ENCODE measurements at regions not wholly inside any gene's neighbourhood (a gene's known extent, or its start where the extent isn't known, plus 50 kb on each side); places are given as distances from the start of the nearest gene placed in this dataset.

GRCh38 chr7:68720697-68721096 lies 877.6 kb upstream of the AUTS2 start:
- Histone ChIP-seq H3K9me3 (ENCODE audit: low read depth, low read length, poor library complexity, severe bottlenecking) (no peaks in the 10 kb centered on the region), H3K4me3 (ENCODE audit: low read depth, low read length, poor library complexity, severe bottlenecking) (no peak overlapping the region), H3K27me3 (replicated peaks; ENCODE audit: insufficient read depth, low read depth, low read length, poor library complexity) (no peaks in the 10 kb centered on the region), H3K27ac (ENCODE audit: low read depth, low read length, poor library complexity, severe bottlenecking) (no peak overlapping the region), H3K36me3 (ENCODE audit: insufficient read depth, low read length, poor library complexity, severe bottlenecking) (no peaks in the 10 kb centered on the region), H3K4me1 (ENCODE audit: insufficient read depth, low read length, poor library complexity, severe bottlenecking) (no peaks in the 10 kb centered on the region)
- CTCF ChIA-PET: no interaction called here
- POLR2A ChIA-PET (ENCODE audit: low non-redundant PET): no interaction called here
- no peak for TF ChIP-seq CTCF (conservative IDR thresholded peaks at IDR 0.05; ENCODE audit: low read depth, low read length)
- no peak for TF ChIP-seq EZH2 (IDR thresholded peaks at IDR 0.05; ENCODE audit: borderline replicate concordance, low read depth, low read length, poor library complexity, severe bottlenecking)
- BruUV-seq (replicated peaks): no TSS peak
- no peak for DNase-seq (ENCODE audit: low spot score)
- intact Hi-C loops (cut with micrococcal nuclease; ENCODE audit: unreplicated experiment): no loop called here

- no peaks in the 10 kb centered on the region for H3K27me3 ChIP-seq (replicated peaks; ENCODE audit: insufficient read depth, low read depth, low read length, poor library complexity)
- H3K36me3 ChIP-seq (ENCODE audit: insufficient read depth, low read length, poor library complexity, severe bottlenecking): no peaks in the 10 kb centered on the region
- CTCF ChIA-PET: no interaction called here
- H3K4me1 ChIP-seq (ENCODE audit: insufficient read depth, low read length, poor library complexity, severe bottlenecking): no peaks in the 10 kb centered on the region
- H3K27ac ChIP-seq (ENCODE audit: low read depth, low read length, poor library complexity, severe bottlenecking): no peak overlapping the region
- DNase-seq (ENCODE audit: low spot score): no peak
- intact Hi-C loops (cut with micrococcal nuclease; ENCODE audit: unreplicated experiment): no loop called here
- no peak for TF ChIP-seq EZH2 (IDR thresholded peaks at IDR 0.05; ENCODE audit: borderline replicate concordance, low read depth, low read length, poor library complexity, severe bottlenecking)
- POLR2A ChIA-PET (ENCODE audit: low non-redundant PET): no interaction called here
- H3K9me3 ChIP-seq (ENCODE audit: low read depth, low read length, poor library complexity, severe bottlenecking): no peaks in the 10 kb centered on the region
- H3K4me3 ChIP-seq (ENCODE audit: low read depth, low read length, poor library complexity, severe bottlenecking): no peak overlapping the region
- no TSS peak for BruUV-seq (replicated peaks)
Measured at GRCh38 chr7:68722044-68722443, 876.2 kb upstream of the AUTS2 start.

GRCh38 chr7:68724965-68725364 lies 873.3 kb upstream of the AUTS2 start:
- intact Hi-C loops (cut with micrococcal nuclease; ENCODE audit: unreplicated experiment): no loop called here
- CTCF ChIA-PET: interaction anchor here (0.6 kb wide), 1 partner anchor 310 kb away, joined by 4 read pairs; no protein-coding TSS in a partner anchor
- Histone ChIP-seq H3K27ac (ENCODE audit: low read depth, low read length, poor library complexity, severe bottlenecking) (no peak overlapping the region), H3K27me3 (replicated peaks; ENCODE audit: insufficient read depth, low read depth, low read length, poor library complexity) (no peaks in the 10 kb centered on the region), H3K4me1 (ENCODE audit: insufficient read depth, low read length, poor library complexity, severe bottlenecking) (no peaks in the 10 kb centered on the region), H3K36me3 (ENCODE audit: insufficient read depth, low read length, poor library complexity, severe bottlenecking) (no peaks in the 10 kb centered on the region), H3K9me3 (ENCODE audit: low read depth, low read length, poor library complexity, severe bottlenecking) (no peaks in the 10 kb centered on the region), H3K4me3 (ENCODE audit: low read depth, low read length, poor library complexity, severe bottlenecking) (no peak overlapping the region)
- DNase-seq (ENCODE audit: low spot score): no peak
- BruUV-seq (replicated peaks): no TSS peak
- TF ChIP-seq EZH2 (IDR thresholded peaks at IDR 0.05; ENCODE audit: borderline replicate concordance, low read depth, low read length, poor library complexity, severe bottlenecking) (no peak), CTCF (conservative IDR thresholded peaks at IDR 0.05; ENCODE audit: low read depth, low read length) (no peak)
- POLR2A ChIA-PET (ENCODE audit: low non-redundant PET): no interaction called here

All from A673 (cell line).